ENCODE measurements at regions not wholly inside any gene's neighbourhood (a gene's known extent, or its start where the extent isn't known, plus 50 kb on each side); places are given as distances from the start of the nearest gene placed in this dataset.
"Not testable (repeated sequence)": the region's sequence is repeated elsewhere in the genome, so short reads cannot be mapped to it uniquely, and the experiment has no call there.

DNA sequence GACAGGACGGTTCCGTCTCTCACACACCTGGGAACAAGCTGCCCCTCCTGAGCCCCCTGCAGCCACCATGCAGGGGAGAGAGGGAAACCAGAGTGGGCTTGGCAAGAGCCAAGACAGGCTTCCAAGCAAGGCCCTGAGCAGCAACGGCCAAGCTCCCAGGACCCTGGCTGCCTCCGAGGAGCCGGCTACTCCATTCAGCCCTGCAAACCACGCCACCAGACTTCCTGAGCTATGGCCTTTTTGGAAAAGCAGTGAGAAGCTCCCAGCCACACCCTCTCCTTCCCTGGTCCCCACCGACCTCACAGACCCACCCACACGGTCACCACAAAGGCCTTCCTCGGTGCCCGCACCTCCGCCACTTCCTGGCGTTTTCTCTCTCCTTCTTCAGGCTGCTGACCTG, 479.0 kb downstream of the BRD1 start:
- TF ChIP-seq, protein P1, sequence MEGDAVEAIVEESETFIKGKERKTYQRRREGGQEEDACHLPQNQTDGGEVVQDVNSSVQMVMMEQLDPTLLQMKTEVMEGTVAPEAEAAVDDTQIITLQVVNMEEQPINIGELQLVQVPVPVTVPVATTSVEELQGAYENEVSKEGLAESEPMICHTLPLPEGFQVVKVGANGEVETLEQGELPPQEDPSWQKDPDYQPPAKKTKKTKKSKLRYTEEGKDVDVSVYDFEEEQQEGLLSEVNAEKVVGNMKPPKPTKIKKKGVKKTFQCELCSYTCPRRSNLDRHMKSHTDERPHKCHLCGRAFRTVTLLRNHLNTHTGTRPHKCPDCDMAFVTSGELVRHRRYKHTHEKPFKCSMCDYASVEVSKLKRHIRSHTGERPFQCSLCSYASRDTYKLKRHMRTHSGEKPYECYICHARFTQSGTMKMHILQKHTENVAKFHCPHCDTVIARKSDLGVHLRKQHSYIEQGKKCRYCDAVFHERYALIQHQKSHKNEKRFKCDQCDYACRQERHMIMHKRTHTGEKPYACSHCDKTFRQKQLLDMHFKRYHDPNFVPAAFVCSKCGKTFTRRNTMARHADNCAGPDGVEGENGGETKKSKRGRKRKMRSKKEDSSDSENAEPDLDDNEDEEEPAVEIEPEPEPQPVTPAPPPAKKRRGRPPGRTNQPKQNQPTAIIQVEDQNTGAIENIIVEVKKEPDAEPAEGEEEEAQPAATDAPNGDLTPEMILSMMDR (IDR thresholded peaks at IDR 0.05), result no peak
- TF ChIP-seq ZFX (IDR thresholded peaks at IDR 0.05; ENCODE audit: borderline replicate concordance), result no peak
- H3K27ac ChIP-seq, result no peak overlapping the region

DNA sequence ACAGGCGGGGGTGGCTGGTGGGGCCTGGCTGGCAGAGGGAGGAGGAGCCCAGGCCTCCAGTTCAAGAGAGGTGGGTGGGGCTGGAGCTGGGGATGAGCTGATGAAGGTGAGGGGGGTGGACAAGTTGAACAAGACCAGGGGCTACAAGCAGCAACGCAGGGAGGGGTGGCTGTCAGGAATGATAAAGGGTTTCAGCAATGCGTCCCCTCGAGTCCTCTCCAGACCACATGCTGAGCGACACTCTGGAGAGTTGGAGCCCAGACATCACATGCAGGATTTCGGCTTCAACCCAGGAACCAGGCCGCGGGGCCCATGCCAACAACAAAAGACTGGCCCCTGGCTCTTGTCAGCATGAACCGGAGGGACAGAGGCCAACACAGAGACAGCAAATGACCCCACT, 480.3 kb downstream of the BRD1 start:
- TF ChIP-seq, protein P1 (IDR thresholded peaks at IDR 0.05), result no peak
- TF ChIP-seq ZFX (IDR thresholded peaks at IDR 0.05; ENCODE audit: borderline replicate concordance), result no peak

DNA sequence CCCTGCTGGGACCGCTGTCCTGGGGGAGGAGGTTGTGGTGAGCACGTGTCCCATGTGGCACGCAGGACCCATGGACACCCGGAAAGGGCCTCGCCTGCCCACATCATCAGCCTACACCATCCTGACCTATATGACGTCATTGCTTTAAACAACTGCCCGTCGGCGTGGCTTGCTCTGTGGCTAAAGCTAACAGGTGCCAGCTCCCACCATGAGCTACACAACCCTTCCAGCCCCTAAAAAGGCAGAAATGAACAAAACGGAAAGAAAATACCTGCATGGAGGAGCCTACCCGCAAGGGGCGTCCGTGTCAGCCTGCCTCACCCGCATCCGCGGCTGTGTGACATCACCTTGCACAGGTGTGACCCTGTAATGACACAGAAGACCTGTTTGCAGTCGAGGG, 481.8 kb downstream of the BRD1 start:
- TF ChIP-seq ZFX (IDR thresholded peaks at IDR 0.05; ENCODE audit: borderline replicate concordance), result no peak
- no peak overlapping the region for H3K27ac ChIP-seq

More for the DNA sequence above, 480.3 kb downstream of the BRD1 start:
- H3K27ac ChIP-seq, result no peak overlapping the region

DNA sequence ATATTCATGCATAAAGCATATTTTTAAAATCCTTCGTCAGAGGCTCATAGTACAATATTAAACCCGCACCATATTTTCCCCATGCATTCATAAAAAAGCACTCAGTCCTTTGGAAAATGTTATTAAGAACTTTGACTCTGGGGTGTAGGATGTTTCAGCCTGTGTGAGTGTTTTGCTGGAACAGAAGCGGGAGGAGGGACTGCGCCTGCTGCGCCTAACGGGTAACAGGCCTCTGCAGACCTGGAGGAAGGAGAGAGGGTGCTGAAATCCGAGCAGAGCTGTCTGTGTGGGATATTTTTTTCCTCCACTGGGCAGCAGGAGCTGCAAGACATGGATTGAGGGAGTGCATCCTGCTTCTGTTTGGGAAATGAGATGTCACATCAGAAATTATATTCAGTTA, 483.0 kb downstream of the BRD1 start:
- no peak for TF ChIP-seq ZFX (IDR thresholded peaks at IDR 0.05; ENCODE audit: borderline replicate concordance)
- TF ChIP-seq, protein P1 (IDR thresholded peaks at IDR 0.05), result no peak
- no peak overlapping the region for H3K27ac ChIP-seq

DNA sequence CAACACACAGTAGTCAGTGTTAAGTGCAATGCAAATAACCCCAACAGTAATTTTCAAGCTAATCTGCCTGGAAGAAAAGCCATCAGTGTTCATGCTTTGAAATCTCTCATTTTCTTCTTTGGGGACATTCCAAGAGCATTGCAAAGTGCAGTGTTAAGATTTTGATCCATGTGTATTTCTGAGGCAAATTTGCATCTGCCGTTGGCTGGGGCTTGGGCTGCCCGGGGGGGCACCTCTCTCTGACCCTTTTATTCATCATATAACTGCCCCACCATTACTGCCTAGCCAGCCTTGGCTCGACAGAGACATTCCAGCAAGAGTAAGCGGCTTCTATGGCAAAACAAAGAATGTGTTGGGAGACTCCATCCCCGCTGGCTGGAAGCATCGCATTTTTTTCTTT, 483.5 kb downstream of the BRD1 start:
- TF ChIP-seq ZFX (IDR thresholded peaks at IDR 0.05; ENCODE audit: borderline replicate concordance), result no peak
- TF ChIP-seq, protein P1 (IDR thresholded peaks at IDR 0.05), result no peak
- H3K27ac ChIP-seq, result no peak overlapping the region

DNA sequence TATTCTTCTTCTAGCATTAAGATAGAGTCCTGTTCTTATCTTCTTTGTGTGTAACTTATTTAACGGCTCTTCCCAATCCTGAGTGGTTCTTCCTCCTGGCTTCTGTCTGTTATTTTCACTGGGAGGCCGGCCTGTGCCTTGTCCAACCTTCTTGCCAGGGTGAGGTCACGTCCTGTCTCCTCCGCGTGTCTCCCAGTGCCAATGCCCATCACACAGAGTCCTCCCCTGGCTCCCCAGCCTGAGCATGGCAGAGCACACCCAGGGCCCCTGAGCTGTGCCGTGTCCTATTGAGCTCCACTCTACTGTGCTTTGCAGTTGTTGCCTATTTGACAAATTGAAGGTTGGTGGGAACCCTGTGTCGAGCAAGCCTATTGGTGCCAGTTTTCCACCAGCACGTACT, 487.3 kb downstream of the BRD1 start:
- no peak overlapping the region for H3K27ac ChIP-seq
- no peak for TF ChIP-seq ZFX (IDR thresholded peaks at IDR 0.05; ENCODE audit: borderline replicate concordance)
- TF ChIP-seq, protein P1 (IDR thresholded peaks at IDR 0.05), result no peak

DNA sequence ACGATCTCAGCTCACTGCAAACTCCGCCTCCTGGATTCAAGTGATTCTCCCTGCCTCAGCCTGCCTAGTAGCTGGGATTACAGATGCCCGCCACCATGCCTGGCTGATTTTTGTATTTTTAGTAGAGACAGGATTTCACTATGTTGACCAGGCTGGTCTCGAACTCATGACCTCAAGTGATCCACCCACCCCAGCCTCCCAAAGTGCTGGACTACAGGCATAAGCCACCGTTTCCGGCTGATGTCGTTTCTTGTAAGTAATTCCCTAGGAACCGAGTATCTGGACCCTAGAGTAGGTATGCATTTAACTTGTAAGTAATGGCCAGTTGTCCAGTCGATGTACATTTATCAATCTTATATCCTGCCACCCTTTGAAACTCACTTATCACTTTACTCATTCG, 491.2 kb downstream of the BRD1 start:
- H3K27ac ChIP-seq, result not testable (repeated sequence)

DNA sequence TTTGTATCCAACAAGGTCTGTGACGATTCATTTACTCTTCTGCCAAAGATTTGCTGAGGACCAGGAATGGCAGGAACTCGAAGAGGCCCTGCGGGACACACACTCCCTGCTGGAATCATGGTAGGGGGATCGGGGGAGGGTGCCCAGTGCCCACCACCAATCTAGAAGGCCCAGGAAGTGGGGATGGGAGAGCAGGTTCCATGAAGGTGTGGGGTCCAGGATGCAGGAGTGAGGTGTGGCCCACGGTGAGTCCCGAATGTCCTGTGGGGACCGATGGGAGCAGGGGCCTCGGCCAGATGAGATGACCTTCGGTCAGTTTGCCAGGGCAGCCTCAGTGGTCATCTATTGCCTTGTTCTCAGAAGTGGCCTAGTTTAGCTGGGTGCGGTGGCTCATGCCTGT, 492.7 kb downstream of the BRD1 start:
- no peak overlapping the region for H3K27ac ChIP-seq
- TF ChIP-seq, protein P1 (IDR thresholded peaks at IDR 0.05), result no peak
- TF ChIP-seq ZFX (IDR thresholded peaks at IDR 0.05; ENCODE audit: borderline replicate concordance), result no peak
